Right atrium auricular region (tissue), 2 donors: ENCODE measurements at regions not wholly inside any gene's neighbourhood (a gene's known extent, or its start where the extent isn't known, plus 50 kb on each side); places are given as distances from the start of the nearest gene placed in this dataset.
A peak's percentile ranks its signal among the peaks of the same experiment; 100 is the strongest.

Source experiments
- DNase-seq: peaks from one replicate; pipeline ENCODE4 v3.0.0-alpha.2; 2019; ENCODE audit warnings: low spot score
- H3K27ac ChIP-seq, 2 donors: fragments of 200-600 bp; sonication (generic); 1 replicate in 1 of 2; 2 replicates in 1 of 2; pipeline ENCODE4 v1.5.1; 2016 to 2019
- H3K27me3 ChIP-seq, 2 donors: fragments of 200-600 bp; sonication (generic); one replicate each; pipeline versions ENCODE4 v1.5.1 to v1.6.0; 2017 to 2019
- H3K36me3 ChIP-seq: fragments of 200-600 bp; sonication (generic); one replicate; pipeline ENCODE4 v1.5.1; 2016
- H3K4me1 ChIP-seq, 2 donors: fragments of 200-600 bp; sonication (generic); one replicate each; pipeline versions ENCODE4 v1.5.1 to v1.6.0; 2017 to 2019
- H3K4me3 ChIP-seq, 2 donors: fragments of 200-600 bp; sonication (generic); 1 replicate in 1 of 2; 2 replicates in 1 of 2; pipeline ENCODE4 v1.5.1; 2017 to 2019; ENCODE audit warnings: mild to moderate bottlenecking in 1 of 2, moderate library complexity in 1 of 2
- H3K9me3 ChIP-seq, 2 donors: fragments of 200-600 bp; sonication (generic); one replicate each; pipeline ENCODE4 v1.5.1; 2019
- CTCF ChIP-seq, 2 donors: fragments of 200-600 bp; sonication (generic); IDR thresholded peaks; one replicate each; pipeline ENCODE4 v1.5.1; 2019; ENCODE audit warnings: antibody characterized with exemption in 2 of 2

- H3K27me3 ChIP-seq: peaks cover 0 to 6% of the 10 kb centered on the region in 2 donors
- H3K4me1 ChIP-seq: peaks cover 0 to 14% of the 10 kb centered on the region in 2 donors
- H3K27ac ChIP-seq: no peak overlapping the region
- no peak for TF ChIP-seq CTCF (IDR thresholded peaks at IDR 0.05)
- no peaks in the 10 kb centered on the region for H3K36me3 ChIP-seq
- no peaks in the 10 kb centered on the region for H3K9me3 ChIP-seq
- no peak for DNase-seq
- no peak overlapping the region for H3K4me3 ChIP-seq
Measured at GRCh38 chr1:47505267-47505666, 67.4 kb downstream of the FOXD2 start.

- Histone ChIP-seq H3K27ac (no peak overlapping the region), H3K27me3 (peaks cover 0 to 6% of the 10 kb centered on the region in 2 donors)
- no peak for TF ChIP-seq CTCF (IDR thresholded peaks at IDR 0.05)
Measured at GRCh38 chr1:47506053-47506452, 68.2 kb downstream of the FOXD2 start.

GRCh38 chr1:47507144-47507543, 69.3 kb downstream of the FOXD2 start:
- no peak for TF ChIP-seq CTCF (IDR thresholded peaks at IDR 0.05)
- Histone ChIP-seq H3K27ac (no peak overlapping the region), H3K27me3 (peaks cover 0 to 6% of the 10 kb centered on the region in 2 donors), H3K9me3 (no peaks in the 10 kb centered on the region), H3K4me3 (no peak overlapping the region), H3K4me1 (peaks cover 0 to 14% of the 10 kb centered on the region in 2 donors), H3K36me3 (no peaks in the 10 kb centered on the region)
- DNase-seq: no peak

More at GRCh38 chr1:47506053-47506452, 68.2 kb downstream of the FOXD2 start:
- Histone ChIP-seq H3K4me1 (peaks cover 0 to 14% of the 10 kb centered on the region in 2 donors), H3K36me3 (no peaks in the 10 kb centered on the region), H3K9me3 (no peaks in the 10 kb centered on the region), H3K4me3 (no peak overlapping the region)
- no peak for DNase-seq

- H3K4me3 ChIP-seq: peak overlapping the region; percentile 22 to 52
- H3K4me1 ChIP-seq: peaks cover 0 to 14% of the 10 kb centered on the region in 2 donors
- TF ChIP-seq CTCF (IDR thresholded peaks at IDR 0.05): no peak
- peaks cover 0 to 6% of the 10 kb centered on the region in 2 donors for H3K27me3 ChIP-seq
- no peak for DNase-seq
- H3K9me3 ChIP-seq: no peaks in the 10 kb centered on the region
- H3K27ac ChIP-seq: no peak overlapping the region
- H3K36me3 ChIP-seq: no peaks in the 10 kb centered on the region
Measured at GRCh38 chr1:47507881-47508701, 70.2 kb downstream of the FOXD2 start.

GRCh38 chr1:47508702-47509431, 71.0 kb downstream of the FOXD2 start:
- H3K36me3 ChIP-seq: no peaks in the 10 kb centered on the region
- no peak for DNase-seq
- H3K27ac ChIP-seq: no peak overlapping the region
- H3K4me1 ChIP-seq: peaks cover 0 to 14% of the 10 kb centered on the region in 2 donors
- no peak for TF ChIP-seq CTCF (IDR thresholded peaks at IDR 0.05)
- peak overlapping the region; percentile 22 to 52 for H3K4me3 ChIP-seq
- peaks cover 0 to 5% of the 10 kb centered on the region in 2 donors for H3K9me3 ChIP-seq
- H3K27me3 ChIP-seq: peaks cover 0 to 6% of the 10 kb centered on the region in 2 donors
